DND-41 (cell line): ENCODE measurements at regions not wholly inside any gene's neighbourhood (a gene's known extent, or its start where the extent isn't known, plus 50 kb on each side); places are given as distances from the start of the nearest gene placed in this dataset.

Experiments
- ATAC-seq: fragments of 200-7000 bp; cut with Tn5 transposase; 3 replicates; pipeline ENCODE4 v1.9.1; 2021; ENCODE audit warnings: low read depth; ENCODE audit not compliant: insufficient read depth
- DNase-seq: peaks from one replicate; pipeline ENCODE4 v3.0.0-alpha.2; 2020
- H2AFZ ChIP-seq: 2 replicates; pipeline ENCODE4 v1.6.0; 2012; ENCODE audit warnings: low read depth, low read length
- H3K27ac ChIP-seq: 2 replicates; pipeline ENCODE4 v1.5.1; 2012; ENCODE audit warnings: low read length, inconsistent platforms
- H3K27me3 ChIP-seq: fragments of 200-600 bp; sonication (generic); 2 replicates; pipeline ENCODE4 v1.6.0; 2012; ENCODE audit warnings: low read length, mild to moderate bottlenecking, inconsistent platforms; ENCODE audit not compliant: insufficient read depth, poor library complexity
- H3K36me3 ChIP-seq: 2 replicates; pipeline ENCODE4 v1.5.1; 2012; ENCODE audit warnings: low read length, inconsistent platforms; ENCODE audit not compliant: insufficient read depth
- H3K4me1 ChIP-seq: 2 replicates; pipeline ENCODE4 v1.5.1; 2012; ENCODE audit warnings: mild to moderate bottlenecking, low read length; ENCODE audit not compliant: insufficient read depth
- H3K4me2 ChIP-seq: 2 replicates; pipeline ENCODE4 v1.6.0; 2012; ENCODE audit warnings: mild to moderate bottlenecking, moderate library complexity, low read length, inconsistent platforms; ENCODE audit not compliant: insufficient read depth
- H3K4me3 ChIP-seq, 2 experiments: fragments of 200-600 bp in 1 of 2; shearing (Covaris generic) in 1 of 2; 2 replicates each; pipeline ENCODE4 v1.5.1; 2012 to 2016; ENCODE audit warnings: inconsistent platforms in 2 of 2, low read length in 2 of 2, mild to moderate bottlenecking in 2 of 2, low read depth in 1 of 2, moderate library complexity in 1 of 2
- H3K79me2 ChIP-seq: 2 replicates; pipeline ENCODE4 v1.6.0; 2012; ENCODE audit warnings: low read length, inconsistent platforms; ENCODE audit not compliant: insufficient read depth
- H3K9ac ChIP-seq: 2 replicates; pipeline ENCODE4 v1.6.0; 2012; ENCODE audit warnings: low read depth, mild to moderate bottlenecking, inconsistent platforms, low read length, moderate library complexity
- H3K9me3 ChIP-seq: 2 replicates; pipeline ENCODE4 v1.5.1; 2012; ENCODE audit warnings: low read length, moderate library complexity, mild to moderate bottlenecking, inconsistent platforms; ENCODE audit not compliant: insufficient read depth, severe bottlenecking
- H4K20me1 ChIP-seq: 2 replicates; pipeline ENCODE4 v1.6.0; 2012; ENCODE audit warnings: low read length; ENCODE audit not compliant: insufficient read depth
- EZH2 ChIP-seq: IDR thresholded peaks from 3 replicates; pipeline ENCODE4 v1.6.1; 2012; ENCODE audit warnings: borderline replicate concordance, low read depth, mild to moderate bottlenecking, moderate library complexity, low read length, inconsistent platforms; ENCODE audit not compliant: severe bottlenecking
- TF ChIP-seq, protein P1 (sequence below): IDR thresholded peaks from 2 replicates; pipeline ENCODE4 v1.5.1; 2012; ENCODE audit warnings: borderline replicate concordance, low read length, moderate library complexity, mild to moderate bottlenecking; ENCODE audit not compliant: poor library complexity, severe bottlenecking; ENCODE audit errors: extremely low read depth

DNA sequence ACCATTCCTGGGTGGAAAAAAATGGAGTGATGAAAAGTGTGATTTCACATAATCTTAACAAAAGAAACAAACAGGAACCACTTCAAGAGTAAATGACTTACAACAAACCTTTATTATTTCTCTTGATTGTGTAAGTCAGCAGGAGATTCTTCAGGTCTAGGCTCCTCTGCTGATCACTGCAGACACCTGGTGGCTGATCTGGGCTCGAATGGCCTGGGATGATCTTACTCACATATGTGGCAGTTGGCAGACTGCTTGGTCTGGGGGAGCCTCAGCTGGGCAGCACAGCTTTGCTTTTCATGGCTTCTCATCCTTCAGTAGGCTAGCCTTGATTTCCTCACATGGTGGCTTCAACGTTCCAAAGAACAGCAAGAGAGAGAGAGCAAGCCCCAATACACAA, 215.4 kb upstream of the PRICKLE1 start:
- DNase-seq = no peak
- H2AFZ ChIP-seq = no peak overlapping the region
- H3K27me3 ChIP-seq = no peaks in the 10 kb centered on the region
- H3K79me2 ChIP-seq = no peaks in the 10 kb centered on the region
- H3K4me2 ChIP-seq = no peak overlapping the region
- no peak overlapping the region for H3K4me3 ChIP-seq
- no peak overlapping the region for H3K27ac ChIP-seq
- no peaks in the 10 kb centered on the region for H4K20me1 ChIP-seq
- no peaks in the 10 kb centered on the region for H3K36me3 ChIP-seq
- ATAC-seq = no peak
- no peaks in the 10 kb centered on the region for H3K9me3 ChIP-seq
- TF ChIP-seq, protein P1, sequence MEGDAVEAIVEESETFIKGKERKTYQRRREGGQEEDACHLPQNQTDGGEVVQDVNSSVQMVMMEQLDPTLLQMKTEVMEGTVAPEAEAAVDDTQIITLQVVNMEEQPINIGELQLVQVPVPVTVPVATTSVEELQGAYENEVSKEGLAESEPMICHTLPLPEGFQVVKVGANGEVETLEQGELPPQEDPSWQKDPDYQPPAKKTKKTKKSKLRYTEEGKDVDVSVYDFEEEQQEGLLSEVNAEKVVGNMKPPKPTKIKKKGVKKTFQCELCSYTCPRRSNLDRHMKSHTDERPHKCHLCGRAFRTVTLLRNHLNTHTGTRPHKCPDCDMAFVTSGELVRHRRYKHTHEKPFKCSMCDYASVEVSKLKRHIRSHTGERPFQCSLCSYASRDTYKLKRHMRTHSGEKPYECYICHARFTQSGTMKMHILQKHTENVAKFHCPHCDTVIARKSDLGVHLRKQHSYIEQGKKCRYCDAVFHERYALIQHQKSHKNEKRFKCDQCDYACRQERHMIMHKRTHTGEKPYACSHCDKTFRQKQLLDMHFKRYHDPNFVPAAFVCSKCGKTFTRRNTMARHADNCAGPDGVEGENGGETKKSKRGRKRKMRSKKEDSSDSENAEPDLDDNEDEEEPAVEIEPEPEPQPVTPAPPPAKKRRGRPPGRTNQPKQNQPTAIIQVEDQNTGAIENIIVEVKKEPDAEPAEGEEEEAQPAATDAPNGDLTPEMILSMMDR = no peak
- no peak for TF ChIP-seq EZH2
- no peak overlapping the region for H3K9ac ChIP-seq
- H3K4me1 ChIP-seq = no peaks in the 10 kb centered on the region

GRCh38 chr12:42802785-42803189, 213.2 kb upstream of the PRICKLE1 start:
- Histone ChIP-seq H3K27ac (no peak overlapping the region), H3K9me3 (no peaks in the 10 kb centered on the region), H3K4me3 (no peak overlapping the region), H3K36me3 (no peaks in the 10 kb centered on the region), H3K9ac (no peak overlapping the region), H3K79me2 (no peaks in the 10 kb centered on the region), H3K27me3 (no peaks in the 10 kb centered on the region), H2AFZ (no peak overlapping the region), H3K4me2 (no peak overlapping the region), H3K4me1 (no peaks in the 10 kb centered on the region), H4K20me1 (no peaks in the 10 kb centered on the region)
- DNase-seq (no peak), ATAC-seq (no peak)
- no peak for TF ChIP-seq EZH2
- TF ChIP-seq, protein P1 = no peak

- ATAC-seq (no peak), DNase-seq (no peak)
- TF ChIP-seq, protein P1 = no peak
- TF ChIP-seq EZH2 = no peak
- H3K4me1 ChIP-seq = no peaks in the 10 kb centered on the region
- no peaks in the 10 kb centered on the region for H3K79me2 ChIP-seq
- H4K20me1 ChIP-seq = no peaks in the 10 kb centered on the region
- H3K9me3 ChIP-seq = no peaks in the 10 kb centered on the region
- H3K36me3 ChIP-seq = no peaks in the 10 kb centered on the region
- H3K27ac ChIP-seq = no peak overlapping the region
- no peak overlapping the region for H3K4me3 ChIP-seq
- no peak overlapping the region for H2AFZ ChIP-seq
- no peaks in the 10 kb centered on the region for H3K27me3 ChIP-seq
- no peak overlapping the region for H3K4me2 ChIP-seq
- H3K9ac ChIP-seq = no peak overlapping the region
These were observed 211.7 kb upstream of the PRICKLE1 start for GRCh38 chr12:42801271-42801670.

- Histone ChIP-seq H3K79me2 (no peaks in the 10 kb centered on the region), H3K27ac (no peak overlapping the region)
- no peak for ATAC-seq
These were observed 210.4 kb upstream of the PRICKLE1 start for GRCh38 chr12:42799966-42800365.

More at GRCh38 chr12:42799966-42800365, 210.4 kb upstream of the PRICKLE1 start:
- Histone ChIP-seq H3K36me3 (no peaks in the 10 kb centered on the region), H3K4me3 (no peak overlapping the region), H4K20me1 (no peaks in the 10 kb centered on the region), H3K27me3 (no peaks in the 10 kb centered on the region), H3K4me2 (no peak overlapping the region), H2AFZ (no peak overlapping the region), H3K4me1 (no peaks in the 10 kb centered on the region), H3K9ac (no peak overlapping the region), H3K9me3 (no peaks in the 10 kb centered on the region)
- DNase-seq = no peak
- TF ChIP-seq, protein P1 = no peak
- no peak for TF ChIP-seq EZH2
